Skin epidermis (tissue), 12 donors: ENCODE measurements at regions not wholly inside any gene's neighbourhood (a gene's known extent, or its start where the extent isn't known, plus 50 kb on each side); places are given as distances from the start of the nearest gene placed in this dataset.

Experiments used
- H3K27ac ChIP-seq, 21 experiments: fragments of 200-600 bp; sonication (generic) in 11 of 21; one replicate each; pipeline ENCODE4 v1.5.0; 2020; ENCODE audit warnings: mild to moderate bottlenecking in 3 of 21, inconsistent platforms in 2 of 21, moderate library complexity in 2 of 21
- H3K4me3 ChIP-seq, 7 experiments: fragments of 200-600 bp; sonication (generic) in 2 of 7; one replicate each; pipeline ENCODE4 v1.5.0; 2020; ENCODE audit warnings: inconsistent platforms in 2 of 7, mild to moderate bottlenecking in 2 of 7, moderate library complexity in 1 of 7

- Histone ChIP-seq H3K27ac (no peak overlapping the region), H3K4me3 (no peak overlapping the region)
These were observed 277.6 kb upstream of the CFAP20DC start for GRCh38 chr3:59327376-59327808.

DNA sequence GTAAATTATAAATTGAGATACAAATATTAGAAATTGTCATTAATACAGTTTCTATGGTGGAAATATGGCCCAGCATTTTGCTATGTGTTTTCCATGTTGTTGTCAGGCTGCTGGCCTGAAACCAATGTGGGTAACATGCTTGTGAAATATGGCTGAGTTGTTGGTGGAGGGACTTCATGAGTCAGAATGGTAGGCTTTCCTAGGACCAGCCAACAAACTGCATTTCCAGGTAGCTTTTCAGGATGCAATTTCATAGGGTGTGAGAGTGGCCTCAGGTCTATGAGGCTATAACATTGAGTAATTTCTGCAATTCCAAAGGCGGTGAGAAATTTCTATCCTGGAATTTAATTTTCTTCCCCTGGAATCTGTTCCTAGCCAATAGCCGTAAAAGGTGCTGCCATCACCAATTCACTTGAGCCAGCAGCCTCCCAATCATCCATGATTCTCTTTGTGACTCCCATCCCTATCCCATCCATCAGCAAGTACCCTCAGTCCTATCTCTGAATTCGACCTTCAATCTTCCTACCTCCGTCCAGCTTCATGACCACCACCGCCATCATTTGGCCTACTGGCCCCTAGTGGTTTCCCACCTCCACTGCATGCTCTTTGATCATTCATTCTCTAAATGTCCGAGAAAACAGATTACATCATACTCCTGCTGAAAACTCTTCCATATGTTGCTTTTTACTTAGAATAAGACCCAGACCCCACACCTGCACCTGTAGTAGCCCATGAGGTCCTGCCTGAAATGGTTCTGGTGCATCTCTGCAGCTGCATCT, 276.6 kb upstream of the CFAP20DC start:
- H3K27ac ChIP-seq = no peak overlapping the region
- no peak overlapping the region for H3K4me3 ChIP-seq

DNA sequence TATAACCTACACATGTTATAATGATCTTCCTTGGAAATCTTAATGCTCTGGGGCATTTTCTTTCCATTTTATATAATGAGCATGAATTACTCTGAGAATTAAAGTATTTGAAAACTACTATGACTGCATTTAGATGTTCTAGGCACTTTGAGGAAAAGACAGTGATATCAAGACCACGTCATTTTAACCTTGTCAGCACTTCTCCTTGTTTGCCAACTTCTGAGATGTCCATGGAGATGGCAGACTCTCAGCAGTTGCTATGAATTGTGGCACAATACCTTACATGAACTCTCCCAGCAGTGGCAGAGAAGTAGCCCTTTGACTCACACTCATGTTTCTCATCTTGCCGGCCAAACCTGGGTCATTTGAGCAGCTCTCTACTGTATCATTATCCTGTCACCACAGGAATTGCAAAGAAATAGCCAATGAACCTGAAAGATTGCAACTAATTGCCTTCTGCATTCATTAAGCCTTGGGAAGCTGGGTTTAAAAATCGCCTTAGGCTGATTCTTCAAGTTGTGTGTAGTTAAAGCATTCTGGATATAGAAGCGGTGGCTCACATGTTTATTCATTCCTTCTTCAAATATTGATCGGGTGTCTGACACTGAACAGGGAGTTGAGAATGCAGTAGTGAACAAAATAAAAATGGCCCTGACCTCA, 272.2 kb upstream of the CFAP20DC start:
- Histone ChIP-seq H3K4me3 (no peak overlapping the region), H3K27ac (no peak overlapping the region)

DNA sequence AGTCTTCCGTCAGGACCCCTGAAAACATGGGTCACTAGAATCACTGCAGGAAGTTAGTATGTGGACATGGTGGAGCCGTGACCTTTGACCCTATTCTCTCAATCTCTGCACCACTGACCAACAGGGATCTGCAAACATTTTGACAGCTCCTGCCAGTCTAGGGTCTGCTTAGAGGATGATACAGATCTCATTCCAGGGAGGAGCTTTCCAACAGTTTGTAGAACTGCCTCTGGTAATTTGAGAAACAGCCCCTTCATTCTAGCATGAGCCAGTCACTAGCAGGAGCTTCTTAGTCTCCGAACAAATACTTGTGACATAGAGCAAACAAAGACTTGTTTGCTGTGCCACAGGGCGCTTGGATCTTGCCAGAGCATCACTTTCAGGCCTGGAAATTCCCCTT, 270.3 kb upstream of the CFAP20DC start:
- Histone ChIP-seq H3K4me3 (no peak overlapping the region), H3K27ac (no peak overlapping the region)

DNA sequence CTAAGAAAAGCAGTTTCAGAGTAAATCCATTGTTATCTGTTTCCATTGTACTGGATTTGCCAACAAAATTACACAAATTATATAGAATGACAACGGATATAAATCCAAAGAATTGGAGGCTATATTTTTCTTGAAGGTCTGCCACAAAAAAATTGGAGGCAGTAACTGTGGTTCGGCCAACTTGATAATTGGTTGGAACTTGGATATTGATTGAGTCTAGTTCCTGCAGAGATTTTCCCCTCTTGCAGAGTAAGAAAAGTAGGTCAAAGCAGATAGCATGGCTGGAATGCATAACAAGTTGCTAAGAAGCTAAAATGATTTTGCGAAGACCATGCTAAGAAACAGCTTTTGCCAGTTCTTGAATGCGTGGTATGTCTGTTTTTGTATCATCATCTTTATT, 269.6 kb upstream of the CFAP20DC start:
- no peak overlapping the region for H3K27ac ChIP-seq
- no peak overlapping the region for H3K4me3 ChIP-seq

GRCh38 chr3:59318881-59319280, 269.1 kb upstream of the CFAP20DC start:
- Histone ChIP-seq H3K27ac (no peak overlapping the region), H3K4me3 (no peak overlapping the region)

DNA sequence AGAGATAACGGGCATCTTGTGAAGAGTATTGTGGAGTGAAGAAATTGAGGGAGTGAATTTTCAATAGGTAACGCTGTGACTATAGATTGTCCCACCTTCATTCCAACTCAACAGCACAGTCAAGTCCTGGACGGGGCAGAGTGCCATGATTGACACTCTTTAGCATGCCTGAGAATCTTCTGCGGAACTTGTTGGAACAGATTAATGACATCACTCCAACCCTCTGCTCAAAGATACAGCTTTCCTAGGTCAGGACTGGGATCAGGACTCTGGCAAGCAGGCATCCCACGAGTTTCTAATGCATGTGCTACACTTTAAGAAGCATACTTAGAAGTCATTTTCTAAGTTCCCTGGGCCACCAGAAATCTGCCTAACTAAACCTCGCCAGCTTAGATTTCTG, 267.6 kb upstream of the CFAP20DC start:
- no peak overlapping the region for H3K4me3 ChIP-seq
- no peak overlapping the region for H3K27ac ChIP-seq

- no peak overlapping the region for H3K27ac ChIP-seq
- no peak overlapping the region for H3K4me3 ChIP-seq
These were observed 267.0 kb upstream of the CFAP20DC start for GRCh38 chr3:59316688-59317275.

GRCh38 chr3:59313365-59313764, 263.5 kb upstream of the CFAP20DC start:
- Histone ChIP-seq H3K4me3 (no peak overlapping the region), H3K27ac (no peak overlapping the region)

- no peak overlapping the region for H3K27ac ChIP-seq
- no peak overlapping the region for H3K4me3 ChIP-seq
These were observed 261.4 kb upstream of the CFAP20DC start for GRCh38 chr3:59311231-59311630.

DNA sequence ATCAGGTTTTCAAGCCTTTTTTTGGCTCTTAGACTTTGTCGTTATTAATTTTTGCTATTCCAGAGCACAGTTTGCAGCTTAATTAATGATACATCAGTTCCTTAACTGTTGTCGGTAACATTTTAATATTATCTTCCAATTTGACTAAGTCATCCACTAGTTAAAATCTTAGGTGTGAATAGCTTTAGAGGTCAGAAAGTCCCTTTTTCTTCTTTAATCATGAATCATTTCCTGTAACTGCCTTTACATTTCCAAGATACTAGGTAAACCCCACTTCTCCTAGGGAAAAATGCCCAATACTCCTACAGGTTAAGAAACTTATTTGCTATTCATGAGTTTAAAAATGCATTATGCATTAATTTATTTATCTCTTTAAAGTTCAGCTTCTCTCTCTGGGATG, 260.9 kb upstream of the CFAP20DC start:
- Histone ChIP-seq H3K27ac (no peak overlapping the region), H3K4me3 (no peak overlapping the region)

DNA sequence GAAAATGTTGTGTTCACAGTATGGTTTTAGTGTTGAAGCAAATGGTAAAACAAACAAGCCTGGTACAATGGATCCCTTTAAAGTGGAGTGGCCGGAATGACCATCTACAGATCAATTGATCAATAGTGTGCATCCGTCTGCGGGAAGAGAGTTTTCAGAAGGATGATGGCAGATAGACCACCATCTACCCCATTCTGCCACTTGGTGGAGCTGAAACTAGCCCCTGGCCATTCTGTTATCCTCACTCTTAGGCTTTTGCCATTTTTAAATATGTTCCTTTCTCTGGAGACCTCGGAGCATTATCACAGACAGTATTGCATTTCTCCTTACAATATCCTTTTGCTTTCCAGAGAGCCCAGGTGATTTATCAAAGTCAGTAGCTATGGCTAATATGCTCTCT, 258.9 kb upstream of the CFAP20DC start:
- H3K27ac ChIP-seq = no peak overlapping the region
- no peak overlapping the region for H3K4me3 ChIP-seq

DNA sequence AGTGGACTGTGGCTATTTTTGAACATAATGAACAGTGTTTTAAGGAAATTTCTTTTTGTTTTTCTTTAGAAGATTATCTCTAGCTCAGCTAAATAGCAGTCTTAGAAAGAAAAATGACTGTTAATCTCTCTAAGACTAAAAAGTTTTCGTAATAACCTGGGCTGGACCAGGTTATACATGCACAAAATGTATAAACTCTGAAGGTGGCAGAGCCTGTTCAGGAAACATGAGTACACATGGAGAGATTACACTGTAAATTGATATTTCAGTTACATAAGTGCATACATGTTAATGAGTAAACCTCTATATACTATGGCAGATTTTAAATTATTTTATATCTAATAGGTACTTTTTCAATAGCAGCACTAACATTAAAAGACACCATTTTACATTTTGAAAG, 258.2 kb upstream of the CFAP20DC start:
- H3K4me3 ChIP-seq = no peak overlapping the region
- no peak overlapping the region for H3K27ac ChIP-seq

DNA sequence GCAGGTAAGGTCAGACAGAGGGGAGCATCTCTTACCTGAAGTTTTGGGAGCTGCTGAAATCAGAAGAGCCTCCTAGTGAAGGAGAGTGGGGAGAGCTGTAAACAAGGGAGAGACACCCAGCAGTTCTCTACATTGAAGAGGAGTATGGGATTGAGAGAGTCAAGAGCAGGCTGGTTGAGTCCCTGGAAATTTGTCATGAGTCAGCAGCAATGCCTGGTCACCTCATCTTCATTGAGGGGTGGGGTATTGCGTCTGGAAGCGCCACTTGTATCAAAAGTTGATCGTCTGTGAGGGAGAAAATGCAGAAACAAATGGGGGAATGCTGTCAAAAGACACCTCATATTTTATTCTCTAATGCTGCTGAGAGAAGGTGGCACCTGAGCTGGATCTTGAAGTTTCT, 256.6 kb upstream of the CFAP20DC start:
- Histone ChIP-seq H3K4me3 (no peak overlapping the region), H3K27ac (no peak overlapping the region)

DNA sequence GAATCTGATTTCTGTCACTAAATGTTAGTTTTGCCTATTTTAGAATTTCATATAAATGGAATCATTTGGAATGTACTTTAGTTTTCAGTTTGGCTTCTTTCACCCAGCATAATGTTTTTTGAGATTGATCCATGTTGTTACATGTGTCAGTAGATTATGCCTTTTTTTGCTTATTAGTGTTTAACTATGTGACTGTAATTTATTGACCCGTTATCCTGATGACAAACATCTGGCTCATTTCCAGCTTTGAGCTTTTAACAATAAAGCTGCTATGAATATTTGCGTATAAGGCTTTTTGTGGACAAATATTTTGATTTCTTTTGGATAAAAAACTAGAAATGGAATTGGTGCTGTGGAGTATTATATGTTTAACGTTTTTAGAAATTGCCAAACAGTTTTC, 254.5 kb upstream of the CFAP20DC start:
- Histone ChIP-seq H3K4me3 (no peak overlapping the region), H3K27ac (no peak overlapping the region)

DNA sequence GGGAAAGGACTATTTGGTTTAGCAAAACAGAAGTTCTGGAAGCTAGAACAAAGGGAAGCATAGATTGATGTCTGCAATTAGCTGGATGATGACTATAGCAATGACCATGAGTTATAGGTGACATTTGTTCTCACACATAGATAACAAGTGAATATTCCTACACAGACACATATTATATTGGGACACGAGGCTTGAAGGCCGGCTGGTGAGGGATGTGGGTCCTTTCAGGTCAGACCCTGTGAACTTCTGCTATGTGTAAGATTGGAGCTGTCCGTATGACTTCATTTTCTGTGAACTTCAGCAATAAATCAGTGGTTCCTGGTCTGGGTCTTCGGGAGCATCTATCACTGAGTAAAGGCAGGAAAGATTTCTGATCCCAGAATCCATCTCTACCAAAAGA, 253.6 kb upstream of the CFAP20DC start:
- Histone ChIP-seq H3K27ac (no peak overlapping the region), H3K4me3 (no peak overlapping the region)

DNA sequence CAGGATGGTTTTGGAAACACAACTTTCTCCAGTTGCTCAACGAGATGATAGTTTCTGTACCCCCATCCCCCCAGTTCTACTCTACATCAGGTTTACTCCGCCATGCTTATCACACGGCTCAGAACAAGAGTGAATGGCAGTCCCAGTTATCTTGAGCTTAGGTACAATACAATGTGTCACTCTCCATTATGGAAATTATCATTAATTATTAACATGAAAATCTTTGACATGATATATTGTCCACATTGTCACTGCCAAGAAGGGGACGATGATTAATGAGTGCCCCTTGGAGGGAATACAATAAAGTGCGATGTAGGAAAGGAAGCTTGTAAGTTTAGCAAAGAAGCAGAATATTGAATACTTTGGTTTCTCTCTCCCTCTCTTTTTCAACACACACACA, 252.6 kb upstream of the CFAP20DC start:
- H3K27ac ChIP-seq = no peak overlapping the region
- no peak overlapping the region for H3K4me3 ChIP-seq

DNA sequence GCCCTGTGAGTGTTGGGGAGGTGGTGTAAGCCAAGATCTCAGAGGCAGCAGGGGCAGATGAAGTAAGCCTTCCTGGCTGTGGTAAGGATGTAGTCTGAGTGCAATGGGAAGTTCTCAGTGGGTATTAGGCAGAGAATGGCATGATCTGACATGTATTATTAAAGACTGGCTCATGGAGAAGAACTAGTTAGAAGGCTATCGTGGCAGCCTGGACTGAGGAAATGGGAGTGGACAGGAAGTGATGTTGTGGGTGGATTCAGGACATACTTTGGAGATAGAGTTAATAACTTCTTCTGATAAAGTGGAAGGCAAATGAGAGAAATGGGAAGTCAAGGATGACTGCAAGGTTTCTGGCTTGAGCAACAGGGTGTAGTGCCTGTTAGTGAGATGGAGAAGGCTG, 250.9 kb upstream of the CFAP20DC start:
- H3K27ac ChIP-seq = no peak overlapping the region

DNA sequence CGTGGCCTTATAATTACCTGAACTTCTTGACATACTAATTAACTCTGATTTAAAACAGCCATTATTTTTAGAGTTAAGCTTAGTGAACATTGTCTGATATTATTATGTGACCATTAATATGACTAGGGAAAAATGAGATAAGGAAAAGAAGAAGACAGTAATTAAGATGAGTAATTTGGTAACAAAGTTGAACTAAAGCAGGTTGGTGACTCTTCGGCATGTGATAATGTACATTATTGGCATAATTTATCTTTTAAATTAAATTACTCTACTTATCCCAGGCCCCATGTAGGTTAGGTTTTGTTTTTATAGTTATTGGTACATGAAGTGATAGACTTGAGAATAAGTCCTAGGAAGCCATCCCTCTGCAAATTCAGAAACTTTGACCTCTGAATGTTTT, 249.7 kb upstream of the CFAP20DC start:
- no peak overlapping the region for H3K4me3 ChIP-seq

More for the DNA sequence above, 250.9 kb upstream of the CFAP20DC start:
- no peak overlapping the region for H3K4me3 ChIP-seq

GRCh38 chr3:59290358-59290757, 240.5 kb upstream of the CFAP20DC start:
- Histone ChIP-seq H3K27ac (no peak overlapping the region), H3K4me3 (no peak overlapping the region)

More for the DNA sequence above, 249.7 kb upstream of the CFAP20DC start:
- no peak overlapping the region for H3K27ac ChIP-seq

DNA sequence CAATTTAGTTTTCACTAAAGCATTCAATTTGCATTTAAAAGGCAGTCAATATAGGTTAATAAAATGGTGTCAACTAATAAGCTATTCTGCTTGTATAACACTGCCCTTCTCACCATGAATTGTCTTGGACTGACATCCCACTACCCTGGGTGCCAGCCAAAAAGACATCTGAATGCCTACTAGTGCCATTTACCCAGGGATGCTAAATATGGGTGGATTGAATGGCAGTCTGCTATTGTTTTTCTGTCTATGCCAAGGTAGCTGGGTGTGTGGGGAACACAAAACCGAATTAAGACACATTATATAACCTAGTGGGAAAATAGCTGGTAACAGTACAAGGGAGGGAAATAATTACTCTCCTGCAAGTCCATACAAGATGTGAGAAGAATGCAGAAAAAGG, 240.0 kb upstream of the CFAP20DC start:
- Histone ChIP-seq H3K27ac (no peak overlapping the region), H3K4me3 (no peak overlapping the region)
